Stomach (tissue), 8 donors: ENCODE measurements at regions not wholly inside any gene's neighbourhood (a gene's known extent, or its start where the extent isn't known, plus 50 kb on each side); places are given as distances from the start of the nearest gene placed in this dataset.

ENCODE experiments used
- DNase-seq, 2 donors: peaks; one replicate each; pipeline versions ENCODE4 v3.0.0 to v3.0.0-alpha.2; 2013 to 2019
- H3K27ac ChIP-seq, 5 donors: fragments of 200-600 bp in 4 of 5; sonication (generic) in 4 of 5; one replicate each; pipeline ENCODE4 v1.5.1; 2013 to 2019; ENCODE audit warnings: mild to moderate bottlenecking in 1 of 5, moderate library complexity in 1 of 5
- H3K27me3 ChIP-seq, 3 donors: fragments of 200-600 bp; sonication (generic); one replicate each; pipeline ENCODE4 v1.5.1; 2017 to 2019; ENCODE audit warnings: mixed run types in 1 of 3
- H3K36me3 ChIP-seq, 4 donors: fragments of 200-600 bp; sonication (generic); 1 replicate in 3 of 4; 2 replicates in 1 of 4; pipeline ENCODE4 v1.5.1; 2016 to 2019
- H3K4me1 ChIP-seq, 4 donors: fragments of 200-600 bp; sonication (generic); one replicate each; pipeline ENCODE4 v1.5.1; 2016 to 2019
- H3K4me3 ChIP-seq, 4 donors: fragments of 200-600 bp; sonication (generic) in 3 of 4; one replicate each; pipeline ENCODE4 v1.5.1; 2016 to 2019; ENCODE audit warnings: mild to moderate bottlenecking in 1 of 4
- H3K9me3 ChIP-seq, 4 donors: fragments of 200-600 bp; sonication (generic); one replicate each; pipeline ENCODE4 v1.5.1; 2016 to 2019
- CTCF ChIP-seq, 7 experiments: fragments of 450-650 bp in 4 of 7; fragments of 200-600 bp in 3 of 7; sonication (generic) in 3 of 7; IDR thresholded peaks; one replicate each; pipeline ENCODE4 v1.5.1; 2016 to 2019; ENCODE audit warnings: antibody characterized with exemption in 7 of 7, control low read depth in 2 of 7, mild to moderate bottlenecking in 1 of 7
- EP300 ChIP-seq: sonication (generic); formaldehyde crosslinking; IDR thresholded peaks from one replicate; pipeline ENCODE4 v1.6.1; 2017; ENCODE audit warnings: antibody characterized with exemption
- POLR2A ChIP-seq, 4 donors: fragments of 450-650 bp; IDR thresholded peaks; one replicate each; pipeline ENCODE4 v1.6.1; 2016; ENCODE audit warnings: antibody characterized with exemption in 4 of 4, control low read depth in 2 of 4, mild to moderate bottlenecking in 1 of 4, moderate library complexity in 1 of 4
- POLR2AphosphoS5 ChIP-seq, 3 donors: sonication (generic); formaldehyde crosslinking; IDR thresholded peaks; one replicate each; pipeline ENCODE4 v1.6.1; 2016; ENCODE audit warnings: antibody characterized with exemption in 3 of 3
- WGBS, 5 donors: extraction: QIAGEN DNeasy Blood & Tissue Kit in 3 of 5; methylation state at CpG; one replicate each; pipeline versions ENCODE4 v1.1.5 to v1.1.7; 2013 to 2018; 5-methylcytosine and 5-hydroxymethylcytosine counted together
- intact Hi-C: fragments of 100-400 bp; cut with DNase I; formaldehyde crosslinking; loops from one replicate; pipeline ENCODE4 v1.15.1; 2023; ENCODE audit warnings: low total_unique reads
- donor health status: healthy with polysubstance abuse.
- donor health status: Bipolar disorder and iron deficiency.
- donor health status: healthy.

GRCh38 chr5:172588380-172588779 lies 52.7 kb upstream of the NEURL1B start:
- H3K27me3 ChIP-seq: no peaks in the 10 kb centered on the region
- no peak for TF ChIP-seq EP300
- TF ChIP-seq CTCF (IDR thresholded peaks at IDR 0.05): no peak
- TF ChIP-seq POLR2AphosphoS5 (IDR thresholded peaks at IDR 0.05): no peak
- no peak for TF ChIP-seq POLR2A (IDR thresholded peaks at IDR 0.05)
- H3K4me1 ChIP-seq: peaks cover 0 to 26% (median 14%) of the 10 kb centered on the region in 4 donors
- H3K9me3 ChIP-seq: no peaks in the 10 kb centered on the region
- H3K27ac ChIP-seq: no peak overlapping the region
- no peak for DNase-seq
- WGBS, 5 donors: 84 to 96% (median 89%) methylated on average over 5 to 7 of the region's 7 CpGs
- intact Hi-C loops: no loop called here
- H3K4me3 ChIP-seq: no peak overlapping the region
- no peaks in the 10 kb centered on the region for H3K36me3 ChIP-seq

GRCh38 chr5:172587061-172587405 lies 54.0 kb upstream of the NEURL1B start:
- no peaks in the 10 kb centered on the region for H3K36me3 ChIP-seq
- no peak for DNase-seq
- peaks cover 0 to 30% (median 14%) of the 10 kb centered on the region in 4 donors for H3K4me1 ChIP-seq
- intact Hi-C loops: no loop called here
- H3K9me3 ChIP-seq: no peaks in the 10 kb centered on the region
- no peak overlapping the region for H3K4me3 ChIP-seq
- peak overlapping the region in 1 of 5 donors; percentile 26 for H3K27ac ChIP-seq
- TF ChIP-seq EP300: no peak
- TF ChIP-seq POLR2AphosphoS5 (IDR thresholded peaks at IDR 0.05): no peak
- TF ChIP-seq CTCF (IDR thresholded peaks at IDR 0.05): no peak
- TF ChIP-seq POLR2A (IDR thresholded peaks at IDR 0.05): no peak
- 88 to 94% (median 91%) methylated on average over 8 of the region's 8 CpGs for WGBS, 5 donors
- H3K27me3 ChIP-seq: no peaks in the 10 kb centered on the region

- H3K4me1 ChIP-seq: peaks cover 0 to 30% (median 14%) of the 10 kb centered on the region in 4 donors
- no peaks in the 10 kb centered on the region for H3K9me3 ChIP-seq
- peak; percentile 35 to 83 for DNase-seq
- no peaks in the 10 kb centered on the region for H3K27me3 ChIP-seq
- H3K4me3 ChIP-seq: no peak overlapping the region
- no peak for TF ChIP-seq POLR2AphosphoS5 (IDR thresholded peaks at IDR 0.05)
- no peak for TF ChIP-seq EP300
- TF ChIP-seq POLR2A (IDR thresholded peaks at IDR 0.05): no peak
- TF ChIP-seq CTCF (IDR thresholded peaks at IDR 0.05): no peak
- no peaks in the 10 kb centered on the region for H3K36me3 ChIP-seq
- H3K27ac ChIP-seq: peak overlapping the region in 1 of 5 donors; percentile 26
- 32 to 56% (median 45%) methylated on average over 22 of the region's 22 CpGs for WGBS, 5 donors
- intact Hi-C loops: no loop called here
These were observed 54.7 kb upstream of the NEURL1B start for GRCh38 chr5:172586125-172587060.

GRCh38 chr5:172585114-172585513 lies 55.9 kb upstream of the NEURL1B start:
- Histone ChIP-seq H3K4me3 (no peak overlapping the region), H3K27ac (peak overlapping the region in 3 of 5 donors; percentile 61 to 74 (median 68)), H3K27me3 (no peaks in the 10 kb centered on the region), H3K9me3 (no peaks in the 10 kb centered on the region), H3K36me3 (no peaks in the 10 kb centered on the region), H3K4me1 (peaks cover 0 to 30% (median 14%) of the 10 kb centered on the region in 4 donors)
- intact Hi-C loops: no loop called here
- 80 to 89% (median 82%) methylated on average over 5 of the region's 5 CpGs for WGBS, 5 donors
- DNase-seq: no peak
- TF ChIP-seq CTCF (IDR thresholded peaks at IDR 0.05): no peak
- no peak for TF ChIP-seq POLR2A (IDR thresholded peaks at IDR 0.05)
- TF ChIP-seq POLR2AphosphoS5 (IDR thresholded peaks at IDR 0.05): no peak
